ENCODE measurements at regions not wholly inside any gene's neighbourhood (a gene's known extent, or its start where the extent isn't known, plus 50 kb on each side); places are given as distances from the start of the nearest gene placed in this dataset.

- TF ChIP-seq POLR2A (IDR thresholded peaks at IDR 0.05) (no peak), CTCF (IDR thresholded peaks at IDR 0.05) (no peak)
These were observed 60.6 kb downstream of the CCDC74A start for GRCh38 chr2:131588152-131588873.
